ENCODE measurements at regions not wholly inside any gene's neighbourhood (a gene's known extent, or its start where the extent isn't known, plus 50 kb on each side); places are given as distances from the start of the nearest gene placed in this dataset.

- no peak for TF ChIP-seq CTCF (IDR thresholded peaks at IDR 0.05)
- H3K27me3 Mint-ChIP-seq (ENCODE audit: unreplicated experiment), result no peaks in the 10 kb centered on the region
- no peak overlapping the region for H3K27ac Mint-ChIP-seq (ENCODE audit: unreplicated experiment)
- no peaks in the 10 kb centered on the region for H3K9me3 Mint-ChIP-seq (ENCODE audit: unreplicated experiment)
- peaks cover 33% of the 10 kb centered on the region for H3K4me1 Mint-ChIP-seq (ENCODE audit: unreplicated experiment)
- H3K4me3 Mint-ChIP-seq (ENCODE audit: unreplicated experiment), result no peak overlapping the region
- no peak for DNase-seq (ENCODE audit: extremely low spot score, unreplicated experiment)
- no peaks in the 10 kb centered on the region for H3K36me3 Mint-ChIP-seq (ENCODE audit: unreplicated experiment)
Observed at GRCh38 chr10:3992382-3993178, 207.6 kb upstream of the KLF6 start.

DNA sequence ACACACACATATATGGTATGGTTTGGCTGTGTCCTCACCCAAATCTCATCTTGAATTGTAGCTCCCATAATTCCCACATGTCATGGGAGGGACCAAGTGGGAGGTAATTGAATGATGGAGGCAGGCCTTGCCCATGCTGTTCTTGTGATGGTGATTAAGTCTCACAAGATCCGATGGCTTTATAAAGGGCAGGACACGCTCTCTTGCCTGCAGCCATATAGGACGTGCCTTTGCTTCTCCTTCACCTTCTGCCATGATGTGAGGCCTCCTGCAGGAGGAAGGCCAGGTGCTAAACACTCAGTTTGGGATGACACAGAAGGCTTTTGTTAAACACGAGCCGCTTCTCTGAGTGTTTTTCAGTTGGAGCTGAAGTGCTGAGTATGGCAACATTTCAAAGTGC is 205.3 kb upstream of the KLF6 start:
- no peaks in the 10 kb centered on the region for H3K27me3 Mint-ChIP-seq (ENCODE audit: unreplicated experiment)
- DNase-seq (ENCODE audit: extremely low spot score, unreplicated experiment), result no peak
- no peak for TF ChIP-seq CTCF (IDR thresholded peaks at IDR 0.05)
- no peak overlapping the region for H3K4me3 Mint-ChIP-seq (ENCODE audit: unreplicated experiment)
- H3K27ac Mint-ChIP-seq (ENCODE audit: unreplicated experiment), result no peak overlapping the region
- H3K9me3 Mint-ChIP-seq (ENCODE audit: unreplicated experiment), result no peaks in the 10 kb centered on the region
- no peaks in the 10 kb centered on the region for H3K36me3 Mint-ChIP-seq (ENCODE audit: unreplicated experiment)
- peaks cover 25% of the 10 kb centered on the region for H3K4me1 Mint-ChIP-seq (ENCODE audit: unreplicated experiment)

GRCh38 chr10:3987143-3987974 is 202.3 kb upstream of the KLF6 start:
- H3K4me3 Mint-ChIP-seq (ENCODE audit: unreplicated experiment), result no peak overlapping the region
- peaks cover 2% of the 10 kb centered on the region for H3K36me3 Mint-ChIP-seq (ENCODE audit: unreplicated experiment)
- H3K9me3 Mint-ChIP-seq (ENCODE audit: unreplicated experiment), result peaks cover 5% of the 10 kb centered on the region
- H3K27ac Mint-ChIP-seq (ENCODE audit: unreplicated experiment), result no peak overlapping the region
- peaks cover 11% of the 10 kb centered on the region for H3K4me1 Mint-ChIP-seq (ENCODE audit: unreplicated experiment)
- TF ChIP-seq CTCF (IDR thresholded peaks at IDR 0.05), result no peak
- no peaks in the 10 kb centered on the region for H3K27me3 Mint-ChIP-seq (ENCODE audit: unreplicated experiment)
- no peak for DNase-seq (ENCODE audit: extremely low spot score, unreplicated experiment)

- H3K27me3 Mint-ChIP-seq (ENCODE audit: unreplicated experiment), result no peaks in the 10 kb centered on the region
- H3K9me3 Mint-ChIP-seq (ENCODE audit: unreplicated experiment), result peaks cover 6% of the 10 kb centered on the region
- no peak for TF ChIP-seq CTCF (IDR thresholded peaks at IDR 0.05)
- no peak overlapping the region for H3K27ac Mint-ChIP-seq (ENCODE audit: unreplicated experiment)
- DNase-seq (ENCODE audit: extremely low spot score, unreplicated experiment), result no peak
- peaks cover 2% of the 10 kb centered on the region for H3K36me3 Mint-ChIP-seq (ENCODE audit: unreplicated experiment)
- peaks cover 4% of the 10 kb centered on the region for H3K4me1 Mint-ChIP-seq (ENCODE audit: unreplicated experiment)
- H3K4me3 Mint-ChIP-seq (ENCODE audit: unreplicated experiment), result no peak overlapping the region
Observed at GRCh38 chr10:3986493-3987142, 201.6 kb upstream of the KLF6 start.

Measured in osteocyte (in vitro differentiated cells).